Thymus (tissue), 11 donors: ENCODE measurements at regions not wholly inside any gene's neighbourhood (a gene's known extent, or its start where the extent isn't known, plus 50 kb on each side); places are given as distances from the start of the nearest gene placed in this dataset.

Experiments used
- DNase-seq, 9 donors: peaks; one replicate each; pipeline ENCODE4 v3.0.0-alpha.2; 2013; ENCODE audit warnings: low spot score in 9 of 9, low read depth in 6 of 9, missing footprints in 1 of 9
- H3K27ac ChIP-seq, 2 donors: one replicate each; pipeline ENCODE4 v1.5.1; 2013; ENCODE audit warnings: control low read depth in 1 of 2, low read depth in 1 of 2, low read length in 1 of 2, mild to moderate bottlenecking in 1 of 2, moderate library complexity in 1 of 2
- H3K27me3 ChIP-seq, 2 donors: one replicate each; pipeline ENCODE4 v1.5.1; 2013; ENCODE audit warnings: low read length in 1 of 2; ENCODE audit not compliant: control insufficient read depth in 2 of 2, insufficient read depth in 1 of 2
- H3K36me3 ChIP-seq, 2 donors: one replicate each; pipeline ENCODE4 v1.5.1; 2013; ENCODE audit warnings: low read length in 1 of 2, mild to moderate bottlenecking in 1 of 2, moderate library complexity in 1 of 2; ENCODE audit not compliant: control insufficient read depth in 2 of 2, insufficient read depth in 2 of 2
- H3K4me1 ChIP-seq, 2 donors: one replicate each; pipeline ENCODE4 v1.5.1; 2013; ENCODE audit warnings: low read length in 2 of 2; ENCODE audit not compliant: control insufficient read depth in 2 of 2, insufficient read depth in 2 of 2
- H3K4me3 ChIP-seq, 2 donors: one replicate each; pipeline ENCODE4 v1.5.1; 2013; ENCODE audit warnings: low read length in 2 of 2, control low read depth in 1 of 2, mild to moderate bottlenecking in 1 of 2
- H3K9me3 ChIP-seq, 2 donors: one replicate each; pipeline ENCODE4 v1.5.1; 2013; ENCODE audit warnings: low read length in 1 of 2, mild to moderate bottlenecking in 1 of 2; ENCODE audit not compliant: control insufficient read depth in 2 of 2, insufficient read depth in 1 of 2
- WGBS: extraction: QIAGEN DNeasy Blood & Tissue Kit; methylation state at CpG from one replicate; pipeline ENCODE4 v1.1.7; 2013; 5-methylcytosine and 5-hydroxymethylcytosine counted together
- donor health status: healthy.

DNA sequence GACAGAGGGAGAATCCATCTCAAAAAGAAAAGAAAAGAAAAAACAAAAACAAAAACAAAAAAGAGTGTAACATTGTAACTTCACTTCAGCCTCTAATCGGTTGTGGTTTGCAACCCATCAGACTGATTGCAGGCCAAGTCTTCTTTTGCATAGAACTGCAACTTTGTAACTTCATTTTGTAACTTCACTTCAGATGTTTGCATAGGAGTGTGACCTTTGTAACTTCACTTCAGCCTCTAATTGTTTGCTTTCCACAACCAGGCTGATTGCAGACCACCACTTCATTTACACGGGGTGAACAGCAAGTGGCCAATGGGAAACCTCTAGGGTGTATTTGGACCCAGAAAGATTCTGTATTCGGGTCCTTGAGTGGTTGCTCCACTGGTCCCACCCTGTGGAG, 79.1 kb upstream of the CHMP2B start:
- Histone ChIP-seq H3K27ac (no peak overlapping the region), H3K36me3 (no peaks in the 10 kb centered on the region), H3K4me1 (no peaks in the 10 kb centered on the region), H3K4me3 (no peak overlapping the region), H3K27me3 (no peaks in the 10 kb centered on the region), H3K9me3 (no peaks in the 10 kb centered on the region)
- DNase-seq = no peak
- 89% methylated on average over 3 of the region's 3 CpGs for WGBS

DNA sequence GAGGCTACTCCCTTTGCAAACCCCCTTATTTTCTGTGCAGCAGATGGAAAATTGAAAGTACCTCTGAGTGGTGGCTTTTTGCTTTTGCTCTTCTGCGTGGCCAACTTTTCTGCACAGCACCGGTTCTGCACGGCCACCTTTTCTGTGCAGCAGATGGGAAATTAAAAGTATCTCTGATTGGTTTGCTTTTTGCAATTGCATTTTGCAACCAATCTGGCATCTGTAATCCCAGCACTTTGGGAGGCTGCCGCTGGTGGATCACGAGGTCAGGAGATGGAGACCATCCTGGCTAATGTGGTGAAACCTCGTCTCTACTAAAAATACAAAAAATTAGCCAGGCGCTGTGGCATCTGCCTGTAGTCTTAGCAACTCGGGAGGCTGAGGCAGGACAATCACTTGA, 79.5 kb upstream of the CHMP2B start:
- Histone ChIP-seq H3K4me1 (no peaks in the 10 kb centered on the region), H3K27ac (no peak overlapping the region), H3K27me3 (no peaks in the 10 kb centered on the region), H3K4me3 (no peak overlapping the region), H3K9me3 (no peaks in the 10 kb centered on the region), H3K36me3 (no peaks in the 10 kb centered on the region)
- 95% methylated on average over 8 of the region's 8 CpGs for whole genome bisulfite sequencing
- no peak for DNase-seq

DNA sequence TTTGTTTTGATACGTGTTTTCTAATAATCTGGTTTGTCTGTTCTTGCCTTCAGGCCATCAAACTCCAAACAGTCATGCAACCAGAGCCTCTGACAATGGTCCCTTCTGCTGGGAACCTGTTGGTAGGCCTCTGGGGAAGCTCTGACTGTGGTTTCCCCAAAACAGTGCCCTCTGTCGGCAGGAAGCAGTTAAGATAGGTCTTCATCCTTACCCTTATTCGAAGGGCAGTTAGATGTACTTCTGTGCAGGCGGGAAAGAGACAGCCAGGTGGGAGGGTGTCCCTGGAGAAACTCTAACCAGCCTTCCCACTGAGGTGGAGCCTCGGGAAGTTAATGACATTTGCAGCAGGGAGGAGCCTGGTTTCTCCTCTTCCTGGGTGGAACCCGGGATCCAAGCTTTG, 81.6 kb upstream of the CHMP2B start:
- no peaks in the 10 kb centered on the region for H3K36me3 ChIP-seq
- H3K4me3 ChIP-seq = no peak overlapping the region
- no peaks in the 10 kb centered on the region for H3K27me3 ChIP-seq
- no peaks in the 10 kb centered on the region for H3K4me1 ChIP-seq
- 66% methylated on average over 6 of the region's 6 CpGs for WGBS
- no peak overlapping the region for H3K27ac ChIP-seq
- peaks cover 0 to 8% of the 10 kb centered on the region in 2 donors for H3K9me3 ChIP-seq
- peak in 4 of 9 donors; percentile 2 to 44 (median 8) for DNase-seq

DNA sequence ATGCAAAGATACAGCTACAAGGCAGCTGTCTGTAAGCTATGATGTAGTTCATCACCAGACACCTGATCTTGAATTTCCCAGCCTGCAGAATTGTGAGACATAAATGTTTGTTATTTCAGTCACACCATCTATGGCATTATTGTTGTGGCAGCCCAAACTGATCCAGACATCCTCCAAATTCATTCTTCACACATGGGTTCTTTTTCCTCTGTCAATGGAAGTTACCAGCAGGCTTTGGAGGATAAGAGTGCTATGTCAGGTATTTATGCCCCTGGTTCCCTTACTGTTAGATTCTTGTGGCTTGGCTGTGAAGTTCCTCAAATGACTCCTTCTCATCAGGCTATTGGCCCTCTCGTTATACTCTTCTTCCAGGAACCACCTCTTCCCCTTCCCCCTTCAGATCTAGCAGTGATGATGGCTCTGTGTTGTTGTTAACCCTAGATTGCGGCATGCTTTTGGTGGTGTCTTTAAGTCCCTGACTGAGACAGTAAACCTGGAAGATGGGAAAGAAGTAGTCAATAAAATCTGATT, 91.0 kb upstream of the CHMP2B start:
- H3K36me3 ChIP-seq = no peaks in the 10 kb centered on the region
- DNase-seq = no peak
- H3K4me3 ChIP-seq = no peak overlapping the region
- 84% methylated on average over 2 of the region's 2 CpGs for WGBS
- peaks cover 0 to 3% of the 10 kb centered on the region in 2 donors for H3K9me3 ChIP-seq
- H3K27ac ChIP-seq = no peak overlapping the region
- H3K4me1 ChIP-seq = no peaks in the 10 kb centered on the region
- no peaks in the 10 kb centered on the region for H3K27me3 ChIP-seq

GRCh38 chr3:87135412-87135811, 91.7 kb upstream of the CHMP2B start:
- no peak overlapping the region for H3K4me3 ChIP-seq

DNA sequence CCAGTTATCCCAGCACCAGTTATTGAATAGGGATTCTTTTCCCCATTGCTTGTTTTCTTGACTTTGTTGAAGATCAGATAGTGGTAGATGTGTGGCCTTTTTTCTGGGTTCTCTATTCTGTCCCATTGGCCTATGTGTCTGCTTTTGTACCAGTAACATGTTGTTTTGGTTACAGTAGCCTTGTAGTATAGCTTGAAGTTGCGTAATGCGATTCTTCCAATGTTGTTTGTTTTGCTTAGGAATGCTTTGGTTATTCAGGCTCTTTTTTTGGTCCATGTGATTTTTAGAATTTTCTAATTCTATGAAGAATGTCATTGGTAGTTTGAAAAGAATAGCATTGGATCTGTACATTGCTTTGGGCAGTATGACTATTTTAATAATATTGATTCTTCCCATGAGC, 94.3 kb upstream of the CHMP2B start:
- no peak for DNase-seq
- no peaks in the 10 kb centered on the region for H3K36me3 ChIP-seq
- H3K4me1 ChIP-seq = no peaks in the 10 kb centered on the region
- H3K4me3 ChIP-seq = no peak overlapping the region
- WGBS = 98% methylated on average over 2 of the region's 2 CpGs
- H3K27ac ChIP-seq = no peak overlapping the region
- no peaks in the 10 kb centered on the region for H3K9me3 ChIP-seq
- H3K27me3 ChIP-seq = no peaks in the 10 kb centered on the region

More at GRCh38 chr3:87135412-87135811, 91.7 kb upstream of the CHMP2B start:
- no peak for DNase-seq
- Histone ChIP-seq H3K27me3 (no peaks in the 10 kb centered on the region), H3K4me1 (no peaks in the 10 kb centered on the region), H3K36me3 (no peaks in the 10 kb centered on the region), H3K9me3 (no peaks in the 10 kb centered on the region), H3K27ac (no peak overlapping the region)
- WGBS = 93% methylated on average over 3 of the region's 3 CpGs

GRCh38 chr3:87128006-87128405, 99.1 kb upstream of the CHMP2B start:
- Histone ChIP-seq H3K27me3 (no peaks in the 10 kb centered on the region), H3K4me3 (no peak overlapping the region), H3K36me3 (no peaks in the 10 kb centered on the region), H3K4me1 (no peaks in the 10 kb centered on the region), H3K27ac (no peak overlapping the region), H3K9me3 (no peaks in the 10 kb centered on the region)
- DNase-seq = no peak
- WGBS = 71% methylated on average over 2 of the region's 2 CpGs

DNA sequence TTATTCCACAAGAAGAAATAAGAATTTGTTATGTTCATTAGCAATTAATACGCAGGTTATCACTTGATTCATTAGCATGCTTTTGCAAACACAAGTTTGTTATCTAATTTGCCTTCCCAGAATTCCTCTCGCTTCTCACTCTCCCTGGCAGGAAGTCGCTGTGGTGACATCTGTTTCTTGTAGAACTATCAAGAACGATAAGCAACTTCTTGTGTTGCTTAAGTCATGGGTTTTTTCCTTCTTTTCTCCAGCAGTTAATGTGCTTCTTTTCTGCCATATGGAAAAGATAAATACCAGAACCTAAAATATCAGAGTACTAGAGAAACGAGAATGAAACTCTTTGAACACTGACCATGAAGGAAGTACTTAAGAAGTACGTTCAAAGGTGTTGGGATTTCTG, 99.8 kb upstream of the CHMP2B start:
- 64% methylated on average over 6 of the region's 6 CpGs for WGBS
- H3K4me3 ChIP-seq = no peak overlapping the region
- H3K27me3 ChIP-seq = no peaks in the 10 kb centered on the region
- H3K9me3 ChIP-seq = no peaks in the 10 kb centered on the region
- no peaks in the 10 kb centered on the region for H3K36me3 ChIP-seq
- no peak overlapping the region for H3K27ac ChIP-seq
- no peak for DNase-seq
- H3K4me1 ChIP-seq = no peaks in the 10 kb centered on the region

DNA sequence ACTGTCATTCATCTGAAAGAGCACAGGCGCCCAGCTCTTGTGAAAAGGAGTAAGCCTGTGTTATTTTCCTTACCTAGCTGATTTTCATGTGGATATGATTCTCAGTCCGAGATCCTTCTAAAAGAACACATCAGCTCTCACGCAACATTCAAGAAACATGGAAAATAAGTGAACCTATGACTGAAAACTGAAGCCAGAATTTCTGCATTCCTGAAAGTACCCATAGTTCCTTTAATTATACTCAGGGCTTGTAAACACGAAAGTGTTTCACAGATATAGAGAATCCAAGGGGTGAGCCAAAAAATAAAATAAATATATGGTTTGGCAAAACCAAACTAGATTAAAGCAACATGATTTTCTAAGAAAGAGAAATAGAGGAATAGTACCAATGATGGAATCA, 100.8 kb upstream of the CHMP2B start:
- H3K27me3 ChIP-seq = no peaks in the 10 kb centered on the region
- H3K27ac ChIP-seq = no peak overlapping the region
- no peaks in the 10 kb centered on the region for H3K36me3 ChIP-seq
- H3K4me3 ChIP-seq = no peak overlapping the region
- DNase-seq = no peak
- no peaks in the 10 kb centered on the region for H3K4me1 ChIP-seq
- WGBS = 56% methylated on average over 4 of the region's 4 CpGs
- H3K9me3 ChIP-seq = no peaks in the 10 kb centered on the region

DNA sequence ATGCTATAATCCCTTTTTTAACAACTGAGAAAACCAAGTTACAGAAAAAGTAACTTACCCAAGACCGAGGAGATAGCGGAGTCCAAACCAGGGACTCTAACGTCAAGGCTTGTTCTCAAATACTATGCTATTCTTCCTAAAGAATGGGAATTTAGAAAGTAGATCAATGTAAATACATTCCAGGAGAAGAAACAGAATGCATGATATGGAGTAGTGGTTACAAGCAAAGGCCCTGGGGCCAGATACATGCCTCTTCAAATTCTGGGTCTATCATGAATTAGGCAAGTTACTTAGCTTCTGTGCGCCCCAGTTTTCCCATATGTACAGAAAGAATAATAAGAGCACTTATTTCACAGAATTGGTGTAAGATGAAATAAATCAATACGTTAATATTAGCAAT, 102.0 kb upstream of the CHMP2B start:
- no peaks in the 10 kb centered on the region for H3K9me3 ChIP-seq
- no peaks in the 10 kb centered on the region for H3K36me3 ChIP-seq
- no peaks in the 10 kb centered on the region for H3K4me1 ChIP-seq
- H3K27me3 ChIP-seq = no peaks in the 10 kb centered on the region
- WGBS = 78% methylated on average over 5 of the region's 5 CpGs
- no peak for DNase-seq
- no peak overlapping the region for H3K4me3 ChIP-seq
- H3K27ac ChIP-seq = no peak overlapping the region
